ENCODE measurements at regions not wholly inside any gene's neighbourhood (a gene's known extent, or its start where the extent isn't known, plus 50 kb on each side); places are given as distances from the start of the nearest gene placed in this dataset.
A peak's percentile ranks its signal among the peaks of the same experiment; 100 is the strongest.

DNA sequence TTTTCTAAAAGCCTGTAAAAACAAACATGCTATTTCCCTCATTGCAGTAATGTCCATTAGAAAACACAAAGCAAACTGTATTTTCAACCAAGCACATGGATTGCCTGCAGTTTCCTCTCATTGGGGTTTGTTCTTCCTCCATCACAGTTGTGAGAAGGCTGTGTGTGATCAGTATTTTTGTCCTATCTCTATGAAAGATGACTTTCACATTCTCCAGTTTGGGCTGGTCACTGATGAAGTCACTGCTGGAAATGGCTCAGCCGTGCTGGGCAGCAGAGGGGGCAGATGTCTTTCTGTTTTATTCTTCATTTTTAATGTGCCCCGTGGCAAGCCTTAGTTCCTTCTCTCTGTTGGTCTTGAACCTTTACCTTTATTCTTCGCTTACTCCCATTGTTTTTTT lies 288.9 kb upstream of the MPDZ start:
- ATAC-seq = 0 out of 6 replicates have a peak, but pooled peaks of 1 of the 2 experiments have one; percentile 39
- CTCF ChIA-PET = interaction anchor here (0.6 kb wide), 2 partner anchors 96 to 264 kb away, joined by 3 to 4 read pairs; no protein-coding TSS in a partner anchor

DNA sequence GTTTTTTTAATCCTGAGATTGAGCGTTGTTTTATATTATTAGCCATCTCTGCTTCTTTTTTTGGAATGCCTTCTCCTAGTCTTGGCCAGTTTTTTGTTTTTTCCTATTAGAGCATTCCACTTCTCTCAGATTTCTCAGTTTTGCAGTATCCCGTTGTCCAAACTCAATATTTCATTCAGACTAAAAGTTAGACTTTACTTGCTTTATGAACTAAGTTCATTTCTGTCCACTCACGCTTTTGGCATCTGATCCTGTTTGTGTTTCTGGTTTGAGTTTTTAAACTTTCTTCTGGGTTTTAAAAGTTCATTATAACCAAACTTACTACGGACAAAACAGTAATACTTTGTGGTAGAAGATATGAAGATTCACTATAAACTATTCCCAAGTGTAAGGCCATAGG lies 288.3 kb upstream of the MPDZ start:
- TF ChIP-seq POLR2A (IDR thresholded peaks at IDR 0.05; ENCODE audit: low read length) (no peak), CBX2 (IDR thresholded peaks at IDR 0.05; ENCODE audit: borderline replicate concordance, low read depth) (no peak), NPAS2 (CRISPR knock-in tag; IDR thresholded peaks at IDR 0.05; ENCODE audit: borderline replicate concordance) (no peak), BHLHE40 (IDR thresholded peaks at IDR 0.05; ENCODE audit: low read depth, low read length) (no peak), CBX8 (IDR thresholded peaks at IDR 0.05) (no peak), NR3C1 (IDR thresholded peaks at IDR 0.05) (no peak), HOXB5 (CRISPR knock-in tag; IDR thresholded peaks at IDR 0.05) (no peak), MAFK (IDR thresholded peaks at IDR 0.05; ENCODE audit: partially characterized antibody) (no peak), FOSB (CRISPR knock-in tag; IDR thresholded peaks at IDR 0.05) (no peak), ESRRA (IDR thresholded peaks at IDR 0.05; ENCODE audit: borderline replicate concordance, low read length) (no peak), TFCP2L1 (CRISPR knock-in tag; IDR thresholded peaks at IDR 0.05) (no peak), EHF (CRISPR knock-in tag; IDR thresholded peaks at IDR 0.05) (no peak), JUNB (IDR thresholded peaks at IDR 0.05) (no peak), HDAC2 (IDR thresholded peaks at IDR 0.05) (no peak), RAD21 (conservative IDR thresholded peaks at IDR 0.05 in 1 of 2, IDR thresholded peaks at IDR 0.05 in 1 of 2) (no peak)
- TF ChIP-seq, protein P1, sequence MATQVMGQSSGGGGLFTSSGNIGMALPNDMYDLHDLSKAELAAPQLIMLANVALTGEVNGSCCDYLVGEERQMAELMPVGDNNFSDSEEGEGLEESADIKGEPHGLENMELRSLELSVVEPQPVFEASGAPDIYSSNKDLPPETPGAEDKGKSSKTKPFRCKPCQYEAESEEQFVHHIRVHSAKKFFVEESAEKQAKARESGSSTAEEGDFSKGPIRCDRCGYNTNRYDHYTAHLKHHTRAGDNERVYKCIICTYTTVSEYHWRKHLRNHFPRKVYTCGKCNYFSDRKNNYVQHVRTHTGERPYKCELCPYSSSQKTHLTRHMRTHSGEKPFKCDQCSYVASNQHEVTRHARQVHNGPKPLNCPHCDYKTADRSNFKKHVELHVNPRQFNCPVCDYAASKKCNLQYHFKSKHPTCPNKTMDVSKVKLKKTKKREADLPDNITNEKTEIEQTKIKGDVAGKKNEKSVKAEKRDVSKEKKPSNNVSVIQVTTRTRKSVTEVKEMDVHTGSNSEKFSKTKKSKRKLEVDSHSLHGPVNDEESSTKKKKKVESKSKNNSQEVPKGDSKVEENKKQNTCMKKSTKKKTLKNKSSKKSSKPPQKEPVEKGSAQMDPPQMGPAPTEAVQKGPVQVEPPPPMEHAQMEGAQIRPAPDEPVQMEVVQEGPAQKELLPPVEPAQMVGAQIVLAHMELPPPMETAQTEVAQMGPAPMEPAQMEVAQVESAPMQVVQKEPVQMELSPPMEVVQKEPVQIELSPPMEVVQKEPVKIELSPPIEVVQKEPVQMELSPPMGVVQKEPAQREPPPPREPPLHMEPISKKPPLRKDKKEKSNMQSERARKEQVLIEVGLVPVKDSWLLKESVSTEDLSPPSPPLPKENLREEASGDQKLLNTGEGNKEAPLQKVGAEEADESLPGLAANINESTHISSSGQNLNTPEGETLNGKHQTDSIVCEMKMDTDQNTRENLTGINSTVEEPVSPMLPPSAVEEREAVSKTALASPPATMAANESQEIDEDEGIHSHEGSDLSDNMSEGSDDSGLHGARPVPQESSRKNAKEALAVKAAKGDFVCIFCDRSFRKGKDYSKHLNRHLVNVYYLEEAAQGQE (IDR thresholded peaks at IDR 0.05) = no peak
- TF ChIP-seq, protein P2, sequence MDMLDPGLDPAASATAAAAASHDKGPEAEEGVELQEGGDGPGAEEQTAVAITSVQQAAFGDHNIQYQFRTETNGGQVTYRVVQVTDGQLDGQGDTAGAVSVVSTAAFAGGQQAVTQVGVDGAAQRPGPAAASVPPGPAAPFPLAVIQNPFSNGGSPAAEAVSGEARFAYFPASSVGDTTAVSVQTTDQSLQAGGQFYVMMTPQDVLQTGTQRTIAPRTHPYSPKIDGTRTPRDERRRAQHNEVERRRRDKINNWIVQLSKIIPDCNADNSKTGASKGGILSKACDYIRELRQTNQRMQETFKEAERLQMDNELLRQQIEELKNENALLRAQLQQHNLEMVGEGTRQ (IDR thresholded peaks at IDR 0.05) = no peak
- TF ChIP-seq, protein P3, sequence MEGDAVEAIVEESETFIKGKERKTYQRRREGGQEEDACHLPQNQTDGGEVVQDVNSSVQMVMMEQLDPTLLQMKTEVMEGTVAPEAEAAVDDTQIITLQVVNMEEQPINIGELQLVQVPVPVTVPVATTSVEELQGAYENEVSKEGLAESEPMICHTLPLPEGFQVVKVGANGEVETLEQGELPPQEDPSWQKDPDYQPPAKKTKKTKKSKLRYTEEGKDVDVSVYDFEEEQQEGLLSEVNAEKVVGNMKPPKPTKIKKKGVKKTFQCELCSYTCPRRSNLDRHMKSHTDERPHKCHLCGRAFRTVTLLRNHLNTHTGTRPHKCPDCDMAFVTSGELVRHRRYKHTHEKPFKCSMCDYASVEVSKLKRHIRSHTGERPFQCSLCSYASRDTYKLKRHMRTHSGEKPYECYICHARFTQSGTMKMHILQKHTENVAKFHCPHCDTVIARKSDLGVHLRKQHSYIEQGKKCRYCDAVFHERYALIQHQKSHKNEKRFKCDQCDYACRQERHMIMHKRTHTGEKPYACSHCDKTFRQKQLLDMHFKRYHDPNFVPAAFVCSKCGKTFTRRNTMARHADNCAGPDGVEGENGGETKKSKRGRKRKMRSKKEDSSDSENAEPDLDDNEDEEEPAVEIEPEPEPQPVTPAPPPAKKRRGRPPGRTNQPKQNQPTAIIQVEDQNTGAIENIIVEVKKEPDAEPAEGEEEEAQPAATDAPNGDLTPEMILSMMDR (IDR thresholded peaks at IDR 0.05) = no peak
- TF ChIP-seq, protein P4, sequence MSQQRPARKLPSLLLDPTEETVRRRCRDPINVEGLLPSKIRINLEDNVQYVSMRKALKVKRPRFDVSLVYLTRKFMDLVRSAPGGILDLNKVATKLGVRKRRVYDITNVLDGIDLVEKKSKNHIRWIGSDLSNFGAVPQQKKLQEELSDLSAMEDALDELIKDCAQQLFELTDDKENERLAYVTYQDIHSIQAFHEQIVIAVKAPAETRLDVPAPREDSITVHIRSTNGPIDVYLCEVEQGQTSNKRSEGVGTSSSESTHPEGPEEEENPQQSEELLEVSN (IDR thresholded peaks at IDR 0.05; ENCODE audit: borderline replicate concordance, low read depth) = no peak
- FAIRE-seq = no peak
- H3K4me2 ChIP-seq = no peak overlapping the region
- WGBS (ENCODE audit: missing lambda C conversion rate) = 58% methylated on average over 4 of the region's 4 CpGs
- H3K4me1 ChIP-seq = no peaks in the 10 kb centered on the region
- no peak for DNase-seq (ENCODE audit: low read depth in 1 of 2, low spot score in 1 of 2)
- H3K4me3 ChIP-seq = no peak overlapping the region
- ChIA-PET CTCF (interaction anchor here (0.6 kb wide), 2 partner anchors 95 to 264 kb away, joined by 3 to 4 read pairs; no protein-coding TSS in a partner anchor), POLR2A (no interaction called here)
- ATAC-seq = no peak
- no peak overlapping the region for H3K27ac ChIP-seq
- H3K9me3 ChIP-seq = no peaks in the 10 kb centered on the region

More for the DNA sequence above, 288.9 kb upstream of the MPDZ start:
- WGBS (ENCODE audit: missing lambda C conversion rate) = 12% methylated on average over 3 of the region's 3 CpGs
- TF ChIP-seq GATA3 (IDR thresholded peaks at IDR 0.05; ENCODE audit: borderline replicate concordance) (no peak), PHF8 (IDR thresholded peaks at IDR 0.05; ENCODE audit: borderline replicate concordance, low read depth) (no peak), TFCP2L1 (CRISPR knock-in tag; IDR thresholded peaks at IDR 0.05) (no peak), MAFK (IDR thresholded peaks at IDR 0.05; ENCODE audit: partially characterized antibody) (no peak), EHF (CRISPR knock-in tag; IDR thresholded peaks at IDR 0.05) (no peak)
- TF ChIP-seq, protein P5, sequence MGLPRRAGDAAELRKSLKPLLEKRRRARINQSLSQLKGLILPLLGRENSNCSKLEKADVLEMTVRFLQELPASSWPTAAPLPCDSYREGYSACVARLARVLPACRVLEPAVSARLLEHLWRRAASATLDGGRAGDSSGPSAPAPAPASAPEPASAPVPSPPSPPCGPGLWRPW (IDR thresholded peaks at IDR 0.05) = no peak
- Histone ChIP-seq H3K9me3 (no peaks in the 10 kb centered on the region), H3K4me3 (no peak overlapping the region), H3K4me1 (no peaks in the 10 kb centered on the region), H3K27ac (no peak overlapping the region), H3K4me2 (no peak overlapping the region)
- POLR2A ChIA-PET = no interaction called here
- no peak for FAIRE-seq
- no peak for DNase-seq (ENCODE audit: low read depth in 1 of 2, low spot score in 1 of 2)

All from A549 (cell line).